ENCODE measurements at regions not wholly inside any gene's neighbourhood (a gene's known extent, or its start where the extent isn't known, plus 50 kb on each side); places are given as distances from the start of the nearest gene placed in this dataset.

GRCh38 chr13:82800391-82800790 is 1081.9 kb downstream of the SLITRK1 start:
- H3K9me3 ChIP-seq (ENCODE audit: control insufficient read depth, insufficient read depth, low read depth, low read length): no peaks in the 10 kb centered on the region
- no peak overlapping the region for H3K27ac ChIP-seq (ENCODE audit: extremely low read depth, low read depth, low read length)
- H3K4me3 ChIP-seq (ENCODE audit: low read depth, low read length): no peak overlapping the region
- ChIA-PET CTCF (no interaction called here), POLR2A (no interaction called here)
- no peaks in the 10 kb centered on the region for H3K4me1 ChIP-seq (ENCODE audit: control insufficient read depth, insufficient read depth, low read length)
- H3K36me3 ChIP-seq (ENCODE audit: control insufficient read depth in 2 of 2, insufficient read depth in 1 of 2, low read length in 2 of 2): no peaks in the 10 kb centered on the region
- TF ChIP-seq ATF2 (tag by site-specific recombination; IDR thresholded peaks at IDR 0.05; ENCODE audit: low read depth): no peak
- no peak for TF ChIP-seq ZNF654 (tag by site-specific recombination; IDR thresholded peaks at IDR 0.05; ENCODE audit: low read depth)
- TF ChIP-seq ZNF132 (tag by site-specific recombination; IDR thresholded peaks at IDR 0.05; ENCODE audit: borderline replicate concordance): no peak

- H3K9me3 ChIP-seq (ENCODE audit: control insufficient read depth, insufficient read depth, low read depth, low read length): no peaks in the 10 kb centered on the region
- ChIA-PET POLR2A (no interaction called here), CTCF (interaction anchor here (0.6 kb wide), 1 partner anchor 442 kb away, joined by 3 read pairs; no protein-coding TSS in a partner anchor)
- TF ChIP-seq ZSCAN5A (tag by site-specific recombination; IDR thresholded peaks at IDR 0.05): no peak
- no peak for TF ChIP-seq ZNF623 (tag by site-specific recombination; IDR thresholded peaks at IDR 0.05)
- no peak for TF ChIP-seq AEBP2 (tag by site-specific recombination; IDR thresholded peaks at IDR 0.05; ENCODE audit: borderline replicate concordance)
- TF ChIP-seq ZNF423 (tag by site-specific recombination; IDR thresholded peaks at IDR 0.05): no peak
- no peak for TF ChIP-seq ZNF610 (tag by site-specific recombination; IDR thresholded peaks at IDR 0.05; ENCODE audit: borderline replicate concordance)
- TF ChIP-seq ZBTB10 (tag by site-specific recombination; IDR thresholded peaks at IDR 0.05): no peak
- TF ChIP-seq ZBTB20 (tag by site-specific recombination; IDR thresholded peaks at IDR 0.05): no peak
- TF ChIP-seq ZNF169 (tag by site-specific recombination; IDR thresholded peaks at IDR 0.05): no peak
- no peak for TF ChIP-seq ZNF302 (tag by site-specific recombination; IDR thresholded peaks at IDR 0.05; ENCODE audit: low read depth)
- no peak overlapping the region for H3K27ac ChIP-seq (ENCODE audit: extremely low read depth, low read depth, low read length)
- no peaks in the 10 kb centered on the region for H3K4me1 ChIP-seq (ENCODE audit: control insufficient read depth, insufficient read depth, low read length)
- H3K4me3 ChIP-seq (ENCODE audit: low read depth, low read length): no peak overlapping the region
- no peaks in the 10 kb centered on the region for H3K36me3 ChIP-seq (ENCODE audit: control insufficient read depth in 2 of 2, insufficient read depth in 1 of 2, low read length in 2 of 2)
These were observed 1084.4 kb downstream of the SLITRK1 start for GRCh38 chr13:82797876-82798275.

- POLR2A ChIA-PET: interaction anchor here (0.5 kb wide), 1 partner anchor 17 kb away, joined by 4 read pairs; no protein-coding TSS in a partner anchor
- H3K4me3 ChIP-seq (ENCODE audit: low read depth, low read length): no peak overlapping the region
- H3K4me1 ChIP-seq (ENCODE audit: control insufficient read depth, insufficient read depth, low read length): no peaks in the 10 kb centered on the region
- no peaks in the 10 kb centered on the region for H3K36me3 ChIP-seq (ENCODE audit: control insufficient read depth in 2 of 2, insufficient read depth in 1 of 2, low read length in 2 of 2)
- no peaks in the 10 kb centered on the region for H3K9me3 ChIP-seq (ENCODE audit: control insufficient read depth, insufficient read depth, low read depth, low read length)
- CTCF ChIA-PET: no interaction called here
- no peak overlapping the region for H3K27ac ChIP-seq (ENCODE audit: extremely low read depth, low read depth, low read length)
- TF ChIP-seq OSR2 (tag by site-specific recombination; IDR thresholded peaks at IDR 0.05): no peak
- TF ChIP-seq ZNF23 (tag by site-specific recombination; IDR thresholded peaks at IDR 0.05; ENCODE audit: borderline replicate concordance): no peak
- no peak for TF ChIP-seq ZNF10 (tag by site-specific recombination; IDR thresholded peaks at IDR 0.05)
- no peak for TF ChIP-seq MZF1 (tag by site-specific recombination; IDR thresholded peaks at IDR 0.05; ENCODE audit: borderline replicate concordance)
- TF ChIP-seq ZNF26 (tag by site-specific recombination; IDR thresholded peaks at IDR 0.05): no peak
- TF ChIP-seq PRDM6 (tag by site-specific recombination; IDR thresholded peaks at IDR 0.05): no peak
- no peak for TF ChIP-seq ZNF692 (tag by site-specific recombination; IDR thresholded peaks at IDR 0.05)
- TF ChIP-seq ZNF660 (tag by site-specific recombination; IDR thresholded peaks at IDR 0.05): no peak
These were observed 1091.2 kb downstream of the SLITRK1 start for GRCh38 chr13:82791035-82791434.
